SJCRH30 (cell line): ENCODE measurements at regions not wholly inside any gene's neighbourhood (a gene's known extent, or its start where the extent isn't known, plus 50 kb on each side); places are given as distances from the start of the nearest gene placed in this dataset.

Source experiments
- DNase-seq, 2 experiments: peaks; one replicate each; pipeline ENCODE4 v3.0.0-alpha.2; 2015 to 2020
- H3K27ac ChIP-seq: fragments of 250-450 bp; sonication (Bioruptor Pico); 2 replicates; pipeline ENCODE4 v1.5.1; 2020; ENCODE audit warnings: mild to moderate bottlenecking, moderate library complexity
- H3K27me3 ChIP-seq: fragments of 250-450 bp; sonication (Bioruptor Pico); 2 replicates; pipeline ENCODE4 v1.5.1; 2020; ENCODE audit warnings: mild to moderate bottlenecking, moderate library complexity
- H3K36me3 ChIP-seq: fragments of 250-450 bp; sonication (Bioruptor Pico); 2 replicates; pipeline ENCODE4 v1.5.1; 2020; ENCODE audit warnings: mild to moderate bottlenecking, moderate library complexity
- H3K4me1 ChIP-seq: fragments of 250-450 bp; sonication (Bioruptor Pico); 2 replicates; pipeline ENCODE4 v1.5.1; 2020; ENCODE audit warnings: mild to moderate bottlenecking, moderate library complexity
- H3K4me3 ChIP-seq: fragments of 250-450 bp; sonication (Bioruptor Pico); 2 replicates; pipeline ENCODE4 v1.5.1; 2020; ENCODE audit warnings: mild to moderate bottlenecking, moderate library complexity
- H3K9me3 ChIP-seq: fragments of 250-450 bp; sonication (Bioruptor Pico); replicated peaks from 2 replicates; pipeline ENCODE4 v1.5.1; 2020; ENCODE audit warnings: mild to moderate bottlenecking, moderate library complexity

GRCh38 chr22:47231759-47232158 is 469.3 kb downstream of the TBC1D22A start:
- no peaks in the 10 kb centered on the region for H3K27me3 ChIP-seq
- DNase-seq, result no peak
- no peak overlapping the region for H3K27ac ChIP-seq
- no peaks in the 10 kb centered on the region for H3K9me3 ChIP-seq
- H3K36me3 ChIP-seq, result no peaks in the 10 kb centered on the region
- H3K4me3 ChIP-seq, result no peak overlapping the region
- H3K4me1 ChIP-seq, result no peaks in the 10 kb centered on the region

- Histone ChIP-seq H3K4me3 (no peak overlapping the region), H3K36me3 (no peaks in the 10 kb centered on the region), H3K27ac (no peak overlapping the region), H3K4me1 (no peaks in the 10 kb centered on the region), H3K27me3 (no peaks in the 10 kb centered on the region), H3K9me3 (no peaks in the 10 kb centered on the region)
- DNase-seq, result no peak
These were observed 468.3 kb downstream of the TBC1D22A start for GRCh38 chr22:47230741-47231140.

GRCh38 chr22:47230251-47230650 is 467.8 kb downstream of the TBC1D22A start:
- Histone ChIP-seq H3K27ac (no peak overlapping the region), H3K4me3 (no peak overlapping the region), H3K36me3 (no peaks in the 10 kb centered on the region), H3K9me3 (no peaks in the 10 kb centered on the region), H3K4me1 (no peaks in the 10 kb centered on the region), H3K27me3 (no peaks in the 10 kb centered on the region)
- no peak for DNase-seq

- DNase-seq, result no peak
- Histone ChIP-seq H3K27ac (no peak overlapping the region), H3K9me3 (no peaks in the 10 kb centered on the region), H3K4me3 (no peak overlapping the region), H3K4me1 (no peaks in the 10 kb centered on the region), H3K36me3 (no peaks in the 10 kb centered on the region), H3K27me3 (no peaks in the 10 kb centered on the region)
These were observed 466.3 kb downstream of the TBC1D22A start for GRCh38 chr22:47228767-47229166.

GRCh38 chr22:47225931-47226633 is 463.6 kb downstream of the TBC1D22A start:
- H3K27ac ChIP-seq, result no peak overlapping the region
- DNase-seq, result no peak
- no peaks in the 10 kb centered on the region for H3K36me3 ChIP-seq
- H3K4me1 ChIP-seq, result no peaks in the 10 kb centered on the region
- H3K27me3 ChIP-seq, result no peaks in the 10 kb centered on the region
- no peaks in the 10 kb centered on the region for H3K9me3 ChIP-seq
- no peak overlapping the region for H3K4me3 ChIP-seq

- H3K36me3 ChIP-seq, result no peaks in the 10 kb centered on the region
- H3K4me1 ChIP-seq, result no peaks in the 10 kb centered on the region
- no peak overlapping the region for H3K4me3 ChIP-seq
- no peak overlapping the region for H3K27ac ChIP-seq
- H3K27me3 ChIP-seq, result no peaks in the 10 kb centered on the region
- no peaks in the 10 kb centered on the region for H3K9me3 ChIP-seq
- DNase-seq, result no peak
These were observed 462.9 kb downstream of the TBC1D22A start for GRCh38 chr22:47225080-47225930.
